ENCODE measurements at regions not wholly inside any gene's neighbourhood (a gene's known extent, or its start where the extent isn't known, plus 50 kb on each side); places are given as distances from the start of the nearest gene placed in this dataset.
"Not testable (repeated sequence)": the region's sequence is repeated elsewhere in the genome, so short reads cannot be mapped to it uniquely, and the experiment has no call there.

DNA sequence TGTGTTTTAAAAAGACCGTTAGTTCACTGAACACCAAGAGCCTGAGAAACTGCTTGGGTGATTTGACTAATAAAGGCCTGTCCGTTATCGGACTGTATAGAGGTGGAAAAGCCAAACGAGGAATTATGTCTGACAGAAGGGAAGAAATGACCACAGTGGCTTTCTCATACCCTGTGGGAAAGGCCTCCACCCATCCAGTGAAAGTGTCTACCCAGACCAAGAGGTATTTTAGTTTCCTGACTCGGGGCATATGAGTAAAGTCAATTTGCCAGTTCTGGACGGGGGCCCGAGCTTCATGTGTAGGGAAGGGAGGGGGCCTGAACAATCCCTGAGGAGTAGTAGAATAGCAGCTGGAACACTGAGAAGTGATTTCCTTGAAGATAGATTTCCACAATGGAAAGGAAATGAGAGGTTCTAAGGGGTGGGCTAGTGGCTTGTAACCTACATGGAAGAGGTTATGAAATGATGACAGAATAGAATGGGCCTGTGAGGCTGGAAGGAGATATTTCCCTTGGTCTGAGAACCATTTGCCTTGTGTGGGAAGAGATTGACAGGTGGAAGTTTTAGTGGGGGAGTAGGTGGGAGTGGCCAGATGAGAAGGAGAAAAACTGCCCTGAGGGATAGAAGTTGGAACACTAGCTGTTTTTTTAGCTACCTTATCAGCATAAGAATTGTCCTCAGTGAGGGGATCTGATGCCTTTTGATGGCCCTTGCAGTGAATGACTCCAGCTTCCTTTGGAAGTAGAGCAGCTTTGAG is 106.4 kb upstream of the PPM1J start:
- in situ Hi-C loops (cut with HindIII; ENCODE audit: low sequenced_read_pairs): not testable (repeated sequence)

DNA sequence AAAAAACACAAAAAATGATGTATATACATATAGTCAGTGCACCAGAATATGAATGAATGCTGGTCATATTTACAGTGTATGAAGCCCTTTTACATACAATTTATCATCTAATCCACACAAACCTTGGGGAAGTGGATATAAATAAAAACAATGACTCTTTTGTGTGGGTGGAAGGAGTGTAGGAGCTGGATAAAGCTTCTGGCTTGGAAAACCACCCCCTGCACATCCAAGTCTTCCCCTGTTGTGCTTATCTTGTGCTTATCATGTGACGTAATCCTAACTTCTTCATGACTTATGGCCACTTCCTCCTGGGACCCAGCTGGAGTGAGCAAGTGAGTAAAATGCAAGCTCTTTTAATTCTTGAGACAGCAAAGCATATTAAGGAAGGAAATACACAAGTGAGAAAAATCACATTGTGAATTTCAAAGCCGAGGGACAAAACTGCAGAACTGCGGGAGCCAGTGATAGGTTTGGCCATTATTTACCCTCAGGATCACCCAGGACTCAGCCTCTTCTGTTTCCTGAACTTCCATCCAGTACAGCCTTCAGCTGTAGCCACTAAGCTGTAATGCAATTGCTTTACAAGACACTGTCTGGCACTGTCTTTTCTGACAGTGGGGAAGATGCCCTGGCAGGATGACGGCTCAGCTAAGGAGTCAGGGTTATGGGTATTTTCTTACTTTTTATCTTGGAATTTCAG is 104.0 kb upstream of the PPM1J start:
- in situ Hi-C loops (cut with HindIII; ENCODE audit: low sequenced_read_pairs): no loop called here

DNA sequence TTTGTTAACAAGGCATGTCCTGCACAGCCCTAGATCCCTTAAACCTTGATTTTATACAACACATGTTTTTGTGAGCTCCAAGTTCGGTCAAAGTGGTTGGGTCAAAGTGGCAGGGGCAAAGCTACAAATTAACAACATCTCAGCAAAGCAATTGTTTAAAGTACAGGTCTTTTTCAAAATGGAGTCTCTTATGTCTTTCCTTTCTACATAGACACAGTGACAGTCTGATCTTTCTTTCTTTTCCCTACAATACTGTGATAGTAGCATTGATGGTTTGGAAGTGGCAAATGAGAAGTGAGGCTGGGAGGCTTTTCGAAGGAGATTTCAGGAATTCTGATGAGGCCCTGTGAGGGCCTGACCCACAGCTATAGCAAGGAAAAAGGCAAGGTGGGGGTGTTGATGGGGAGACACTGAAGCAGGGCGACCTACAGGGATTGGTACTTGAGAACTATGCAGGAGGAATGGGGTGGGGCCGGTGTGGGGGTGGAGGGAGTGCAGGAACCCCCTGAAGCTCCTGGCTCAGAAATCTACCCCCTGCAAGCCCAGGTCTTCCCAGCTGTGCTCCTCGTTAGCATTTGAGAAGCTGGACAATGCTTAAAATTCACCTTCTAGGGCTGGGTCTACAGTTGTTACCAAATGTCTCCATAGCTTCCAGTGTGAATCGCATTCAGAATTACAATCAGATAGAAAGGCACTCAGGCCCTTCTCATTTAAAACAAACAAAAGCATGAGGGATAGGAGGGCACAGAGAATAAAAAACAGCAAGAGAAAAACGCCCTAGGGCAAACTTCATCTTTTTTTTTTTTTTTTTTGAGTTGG is 102.6 kb upstream of the PPM1J start:
- in situ Hi-C loops (cut with HindIII; ENCODE audit: low sequenced_read_pairs): no loop called here

DNA sequence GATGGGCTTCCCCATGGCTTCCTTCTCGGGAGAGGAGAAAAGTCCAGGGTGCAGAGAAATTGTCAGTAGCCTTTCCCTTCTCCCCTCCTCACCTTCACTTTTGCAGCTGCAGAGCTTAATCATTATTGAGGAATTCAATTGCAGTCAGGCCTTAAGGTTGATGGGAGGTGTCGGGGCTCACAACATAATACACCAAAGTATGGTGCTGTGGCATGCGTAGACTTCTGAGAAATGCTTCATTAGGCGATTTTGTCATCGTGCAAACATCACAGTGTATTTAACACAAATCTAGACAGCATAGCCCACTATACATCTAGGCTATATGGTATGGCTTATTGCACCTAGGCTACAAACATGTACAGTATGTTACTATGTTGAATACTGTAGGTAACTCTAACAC is 100.2 kb upstream of the PPM1J start:
- in situ Hi-C loops (cut with HindIII; ENCODE audit: low sequenced_read_pairs): no loop called here

DNA sequence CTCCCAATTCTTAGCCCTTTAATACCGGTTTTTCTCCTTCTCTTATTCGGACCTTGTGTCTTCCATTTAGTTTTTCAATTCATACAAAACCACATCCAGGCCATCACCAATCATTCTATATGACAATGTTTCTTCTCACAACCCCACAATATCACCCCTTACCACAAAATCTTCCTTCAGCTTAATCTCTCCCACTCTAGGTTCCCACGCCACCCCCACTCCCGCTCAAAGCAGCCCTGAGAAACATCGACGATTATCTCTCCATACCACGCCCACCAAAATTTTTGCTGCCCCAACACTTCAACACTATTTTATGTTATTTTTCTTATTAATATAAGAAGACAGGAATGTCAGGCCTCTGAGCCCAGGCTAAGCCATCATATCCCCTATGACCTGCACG is 99.5 kb upstream of the PPM1J start:
- in situ Hi-C loops (cut with HindIII; ENCODE audit: low sequenced_read_pairs): not testable (repeated sequence)

DNA sequence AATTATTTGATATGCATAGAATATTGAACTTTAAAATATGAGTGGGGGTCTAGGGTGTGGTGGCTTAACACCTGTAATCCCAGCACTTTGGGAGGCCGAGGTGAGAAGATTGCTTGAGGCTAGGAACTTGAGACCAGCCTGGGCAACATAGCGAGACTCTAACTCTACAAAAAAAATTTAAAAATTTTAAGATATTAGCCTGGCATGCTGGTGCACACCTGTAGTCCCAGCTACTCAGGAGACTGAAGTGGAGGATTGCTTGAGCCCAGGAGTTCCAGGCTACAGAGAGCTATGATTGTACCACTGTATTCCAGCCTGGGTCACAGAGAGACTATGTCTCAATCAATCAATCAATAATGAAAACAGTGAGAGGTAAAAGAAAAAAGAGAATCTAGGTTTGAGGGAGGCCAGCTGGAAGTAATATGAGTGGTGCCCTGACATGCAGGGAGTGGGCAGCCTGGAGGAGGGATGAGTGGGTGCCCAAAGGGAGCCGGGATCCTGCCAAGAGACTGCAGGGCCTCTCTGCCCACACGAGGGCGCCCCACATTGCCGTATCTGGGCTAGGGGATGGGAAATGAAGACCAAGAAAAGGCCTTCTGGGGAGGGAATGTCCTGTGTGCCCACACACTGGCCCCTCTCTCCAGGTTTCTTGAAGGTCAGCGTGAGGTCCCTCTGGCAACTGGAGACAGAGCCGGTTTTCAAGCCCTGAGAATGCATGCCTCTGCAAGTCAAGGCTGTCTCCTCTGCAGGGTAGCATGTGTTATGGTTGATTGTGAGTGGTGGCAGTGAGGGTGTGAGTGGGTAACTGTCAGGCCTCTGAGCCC is 93.9 kb upstream of the PPM1J start:
- in situ Hi-C loops (cut with HindIII; ENCODE audit: low sequenced_read_pairs): no loop called here

DNA sequence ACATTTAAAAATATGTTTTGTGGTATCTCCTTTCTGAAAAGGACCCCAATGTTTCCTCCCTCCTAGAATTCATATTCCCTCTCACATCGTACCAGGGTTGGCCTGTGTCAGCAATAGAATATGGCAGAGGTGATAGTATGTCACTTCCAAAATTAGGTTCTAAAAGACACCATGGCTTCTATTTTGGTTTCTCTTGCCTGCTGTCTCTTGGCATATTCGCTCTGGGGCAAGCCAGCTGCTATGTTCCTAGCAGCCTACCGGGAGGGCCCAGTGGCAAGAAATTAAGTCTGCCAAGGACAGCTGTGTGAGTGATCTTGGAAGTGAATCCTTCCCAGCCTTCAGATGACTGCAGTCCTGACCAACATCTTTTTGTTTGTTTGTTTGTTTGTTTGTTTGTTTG is 92.9 kb upstream of the PPM1J start:
- in situ Hi-C loops (cut with HindIII; ENCODE audit: low sequenced_read_pairs): no loop called here

DNA sequence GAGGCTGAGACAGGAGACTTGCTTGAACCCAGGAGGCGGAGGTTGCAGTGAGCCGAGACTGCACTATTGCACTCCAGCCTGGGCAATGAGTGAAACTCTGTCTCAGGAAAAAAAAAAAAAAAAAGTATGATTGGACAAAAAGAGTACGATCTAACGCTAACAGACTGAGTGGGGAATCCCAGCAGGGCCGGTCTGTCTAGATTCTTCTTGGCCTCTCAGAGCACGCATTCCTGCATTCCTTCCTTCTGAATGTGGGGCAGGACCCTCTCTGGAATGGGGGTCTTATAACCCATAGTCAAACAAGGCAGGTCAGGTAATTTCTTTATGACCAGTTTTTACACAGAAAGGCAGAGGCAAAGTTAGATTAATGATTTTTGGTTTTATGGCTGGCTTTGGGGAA is 92.0 kb upstream of the PPM1J start:
- in situ Hi-C loops (cut with HindIII; ENCODE audit: low sequenced_read_pairs): no loop called here

DNA sequence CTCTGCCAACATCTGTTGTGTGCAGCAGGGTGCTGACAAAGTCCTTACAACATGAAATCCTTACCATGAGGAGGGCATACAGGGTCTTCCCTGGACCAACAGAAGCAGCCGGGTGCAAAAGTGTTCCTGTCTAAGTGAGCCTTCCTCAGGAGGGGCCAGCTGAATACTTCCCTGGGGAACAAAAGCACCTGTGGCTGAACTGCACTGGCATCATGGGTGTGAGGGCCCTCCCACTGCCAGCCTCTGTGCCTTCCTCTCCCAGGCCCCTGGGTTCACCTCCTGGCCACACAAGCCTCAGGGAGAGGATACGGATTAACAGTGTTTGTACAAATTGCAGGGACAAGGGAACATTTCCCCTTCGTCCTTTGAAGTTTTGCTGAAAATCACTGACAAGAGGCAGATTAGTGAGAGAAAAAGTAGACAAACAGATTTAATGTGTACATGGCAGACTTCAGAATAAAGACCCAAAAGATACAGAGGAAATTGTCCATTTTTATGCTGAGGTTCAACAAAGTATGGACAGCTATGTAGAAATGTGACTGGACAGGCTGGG is 91.0 kb upstream of the PPM1J start:
- in situ Hi-C loops (cut with HindIII; ENCODE audit: low sequenced_read_pairs): no loop called here

DNA sequence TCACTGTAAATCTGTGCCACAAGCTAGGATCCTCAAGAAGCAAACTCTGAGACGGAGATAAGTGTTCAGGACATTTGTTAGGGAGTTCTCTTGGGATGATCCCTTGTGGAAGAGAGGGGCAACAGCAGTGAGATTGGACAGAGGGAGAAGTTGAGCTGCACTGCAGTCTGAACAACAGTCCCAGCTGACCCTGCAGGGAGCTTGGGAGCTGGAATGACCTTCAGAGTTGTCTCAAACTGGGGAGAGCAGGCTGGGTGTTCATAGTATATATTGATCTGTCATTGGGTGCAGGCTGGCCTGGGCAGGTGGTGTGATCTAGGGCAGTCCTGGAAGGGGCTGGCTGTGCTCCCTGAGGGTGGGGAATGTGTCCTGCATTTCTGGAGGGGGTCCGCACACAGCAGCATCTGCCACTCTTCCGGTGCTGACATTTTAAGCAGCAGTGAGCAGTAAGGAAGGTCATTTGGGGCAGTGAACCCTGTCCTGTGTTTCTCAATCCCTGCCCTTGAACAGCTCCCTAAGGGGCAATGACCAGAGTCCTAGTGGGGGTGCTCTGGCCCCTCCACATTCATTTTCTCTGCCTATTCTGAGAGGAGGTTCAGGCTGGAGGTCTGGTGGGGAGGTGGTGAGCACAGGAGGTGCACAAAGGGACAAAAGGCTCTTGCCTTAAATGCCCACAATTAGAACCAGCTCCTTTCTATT is 90.2 kb upstream of the PPM1J start:
- in situ Hi-C loops (cut with HindIII; ENCODE audit: low sequenced_read_pairs): no loop called here

DNA sequence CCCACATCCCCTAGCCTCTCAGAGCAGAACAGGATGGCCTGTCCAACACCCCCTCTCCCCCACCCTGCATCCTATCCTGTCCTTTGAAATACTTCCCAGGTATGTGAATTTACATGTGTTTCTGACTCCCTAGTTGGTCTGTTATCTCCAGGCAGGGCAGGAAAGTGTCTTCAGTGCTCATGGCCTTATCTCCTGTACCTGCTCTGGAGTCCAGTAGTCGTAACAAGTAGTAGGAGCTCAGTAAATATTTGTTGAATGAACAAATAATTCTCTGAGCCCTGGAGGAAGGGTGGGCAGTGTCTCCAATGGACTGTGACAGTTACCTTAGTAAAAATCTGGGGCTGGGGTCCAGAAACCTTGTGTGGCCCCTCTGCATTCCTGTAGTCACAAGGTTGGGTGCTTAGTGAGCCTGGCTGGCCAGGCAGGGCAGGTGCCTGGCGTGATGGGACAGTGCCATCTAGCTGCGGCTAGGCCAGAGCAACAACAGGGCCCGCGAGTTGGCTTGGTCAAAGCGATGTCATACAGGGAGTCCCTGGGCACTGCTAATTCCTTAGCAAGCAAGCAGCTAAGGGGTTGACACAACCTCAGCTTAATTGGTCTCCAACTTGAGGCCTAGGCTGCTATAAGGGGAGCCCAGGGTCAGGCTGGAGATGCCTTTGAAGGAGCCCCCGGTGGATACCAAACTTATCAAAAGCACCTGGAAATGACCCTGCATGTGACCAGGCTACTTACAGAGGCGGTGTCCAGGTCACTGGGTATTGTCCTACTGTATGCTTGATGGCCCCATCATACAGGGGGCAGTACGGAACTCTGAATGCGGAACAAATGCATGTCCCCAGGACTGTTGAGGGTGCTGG is 89.0 kb upstream of the PPM1J start:
- in situ Hi-C loops (cut with HindIII; ENCODE audit: low sequenced_read_pairs): no loop called here

DNA sequence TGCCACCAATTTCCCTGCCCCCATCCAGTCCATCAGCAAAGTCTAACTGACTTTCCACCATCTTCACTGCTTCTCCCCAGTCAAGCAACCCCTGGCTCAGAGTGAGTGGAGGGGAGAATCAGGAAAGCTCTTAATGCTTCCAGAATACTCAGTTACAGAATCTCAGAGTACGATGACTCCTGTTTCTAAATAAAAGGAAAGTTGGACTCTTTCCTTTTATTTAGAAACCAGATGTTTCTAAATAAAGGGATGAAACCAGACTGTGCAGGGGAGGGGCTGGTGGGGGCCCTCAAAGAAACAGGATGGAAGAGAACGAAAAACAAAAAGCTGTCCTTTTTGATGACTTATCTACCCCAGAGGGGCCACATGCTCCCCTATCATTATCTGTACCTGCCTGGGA is 85.2 kb upstream of the PPM1J start:
- in situ Hi-C loops (cut with HindIII; ENCODE audit: low sequenced_read_pairs): no loop called here

DNA sequence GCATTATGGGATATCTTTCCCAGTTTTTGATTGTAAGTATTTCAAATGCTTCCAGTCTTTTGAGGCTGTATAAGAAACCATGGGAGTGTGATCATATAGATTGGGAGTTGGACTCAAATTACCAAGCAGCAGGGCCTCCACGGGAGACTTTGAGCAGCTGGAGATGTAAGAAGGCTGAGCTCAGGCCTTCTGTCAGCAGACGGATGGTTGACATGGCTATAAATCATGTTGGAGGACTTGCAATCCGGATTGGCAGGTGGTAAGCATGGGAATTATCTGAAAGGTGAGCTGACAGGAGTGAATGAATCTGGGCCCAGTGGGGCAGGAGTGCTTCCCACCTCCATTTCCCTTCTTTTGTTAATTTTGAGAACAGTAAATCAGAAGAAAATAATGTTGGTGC is 83.2 kb upstream of the PPM1J start:
- in situ Hi-C loops (cut with HindIII; ENCODE audit: low sequenced_read_pairs): loop anchor here (5.0 kb wide), 1 partner anchor 81 kb away; the partner anchor contains the start of gene PPM1J

DNA sequence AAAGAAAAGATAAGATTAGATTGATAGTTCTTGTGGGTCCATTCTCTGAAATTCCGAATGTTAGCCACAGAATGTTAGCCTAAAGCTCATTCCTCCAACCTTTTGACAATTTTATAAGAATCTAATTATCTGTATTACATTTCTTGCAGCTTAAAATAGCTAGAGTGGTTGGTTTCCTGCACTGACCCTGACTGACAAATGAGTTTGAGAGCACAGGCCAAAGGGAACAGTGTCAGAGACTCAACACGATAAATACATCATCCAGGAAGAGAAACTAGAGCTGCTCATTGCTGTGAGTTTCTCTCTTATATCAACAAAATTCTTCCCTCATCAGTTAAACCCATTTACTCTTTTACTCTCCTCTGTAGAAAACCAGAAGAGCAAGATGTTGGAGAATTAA is 82.1 kb upstream of the PPM1J start:
- in situ Hi-C loops (cut with HindIII; ENCODE audit: low sequenced_read_pairs): loop anchor here (5.0 kb wide), 1 partner anchor 80 kb away; the partner anchor contains the start of gene PPM1J

DNA sequence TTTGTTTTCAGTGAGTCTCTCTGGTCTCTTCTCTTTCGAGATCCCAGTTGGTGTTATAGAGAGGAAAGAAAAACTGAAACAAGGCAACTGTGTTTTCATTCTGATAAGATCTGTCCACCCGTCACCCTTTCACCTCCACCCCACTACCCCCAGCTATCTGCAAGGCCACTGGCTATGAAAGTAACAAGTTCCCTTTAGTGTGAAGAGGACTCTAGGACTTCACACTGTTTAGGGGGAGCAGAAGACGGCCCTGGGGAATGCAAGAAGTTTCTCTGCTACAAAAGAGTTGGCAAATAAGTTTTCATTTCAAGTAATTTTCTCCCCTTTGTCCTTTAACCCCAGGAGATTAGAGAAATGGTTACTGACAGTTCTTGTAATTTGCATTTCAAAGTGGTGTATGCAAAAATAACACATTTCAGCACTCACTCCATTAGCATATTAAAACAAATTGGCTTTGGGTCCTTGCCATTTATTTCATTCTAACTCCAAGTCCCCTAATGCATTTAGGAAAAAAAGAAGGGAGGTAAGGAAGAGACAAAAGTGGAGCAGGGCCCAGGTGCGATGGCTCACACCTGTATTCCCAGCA is 79.6 kb upstream of the PPM1J start:
- in situ Hi-C loops (cut with HindIII; ENCODE audit: low sequenced_read_pairs): loop anchor here (5.0 kb wide), 1 partner anchor 77 kb away; the partner anchor contains the start of gene PPM1J

DNA sequence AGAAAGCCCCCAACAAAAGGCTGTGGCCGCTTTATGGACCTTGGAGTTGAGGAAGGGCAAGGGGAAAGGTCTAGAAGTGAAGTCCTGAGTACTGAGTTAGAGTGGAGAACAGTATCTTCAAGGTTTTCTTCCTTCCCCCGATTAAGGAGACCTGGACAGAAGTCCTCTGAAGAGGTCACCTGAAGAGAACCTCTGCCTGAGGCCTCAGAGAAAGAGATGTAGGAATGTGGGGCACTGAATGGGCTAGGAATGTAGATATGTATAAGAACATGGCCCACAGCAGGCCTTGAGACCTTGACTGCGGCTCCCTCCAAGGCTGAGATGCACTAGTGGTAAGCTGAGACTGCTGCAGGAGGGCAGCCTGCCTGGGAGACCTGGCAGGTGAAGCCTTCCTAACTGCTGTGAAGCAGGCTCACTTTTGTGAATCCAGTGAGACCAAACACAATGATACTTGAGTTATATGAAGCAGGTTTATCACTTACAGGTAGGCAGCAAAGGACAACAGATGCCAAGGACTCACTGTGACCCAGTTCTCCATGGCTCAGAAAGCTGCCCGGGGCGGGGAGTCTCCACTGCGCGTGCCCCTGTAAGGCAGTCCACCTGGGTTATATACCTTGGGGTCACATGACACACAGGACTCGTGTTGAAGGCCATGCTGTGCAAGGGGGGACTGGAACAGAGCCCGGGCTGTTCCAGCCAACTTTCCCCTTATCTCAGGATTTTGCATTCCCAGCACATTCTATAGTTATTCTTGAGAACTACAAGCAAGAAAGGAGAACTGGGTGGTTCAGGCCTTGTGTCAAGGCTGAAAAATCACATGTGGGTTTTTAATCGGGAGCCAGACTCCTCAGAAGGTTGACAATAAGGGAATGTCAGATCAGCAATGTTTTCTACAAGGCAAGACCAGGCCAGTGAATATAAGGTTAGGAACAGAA is 78.8 kb upstream of the PPM1J start:
- in situ Hi-C loops (cut with HindIII; ENCODE audit: low sequenced_read_pairs): no loop called here

DNA sequence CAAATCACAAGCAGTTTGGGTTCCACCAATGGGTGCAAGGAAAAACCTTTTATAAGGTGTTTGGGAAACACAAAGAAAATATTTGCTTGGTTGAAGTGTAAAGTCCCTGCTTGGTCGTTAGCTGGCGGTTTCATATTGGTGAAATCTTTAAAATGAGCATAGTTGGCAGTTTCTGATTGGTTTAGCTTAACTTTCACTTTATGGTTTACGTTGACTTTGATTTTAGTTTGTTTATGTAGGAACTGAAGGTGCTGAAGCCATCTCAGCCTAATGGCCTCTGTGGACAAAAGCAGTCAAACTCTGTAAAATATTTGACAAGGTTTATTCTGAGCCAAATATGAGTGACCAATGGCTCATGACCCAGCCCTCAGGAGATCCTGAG is 76.6 kb upstream of the PPM1J start:
- in situ Hi-C loops (cut with HindIII; ENCODE audit: low sequenced_read_pairs): no loop called here

Data from DLD1 (cell line).